OCI-LY7 (cell line): ENCODE measurements at regions not wholly inside any gene's neighbourhood (a gene's known extent, or its start where the extent isn't known, plus 50 kb on each side); places are given as distances from the start of the nearest gene placed in this dataset.

Source experiments
- CTCF ChIP-seq: fragments of 200-600 bp; sonication (generic); conservative IDR thresholded peaks from 2 replicates; pipeline ENCODE4 v1.5.1; 2014; ENCODE audit warnings: mild to moderate bottlenecking, antibody characterized with exemption, low read length, moderate library complexity, mixed read lengths
- EZH2phosphoT487 ChIP-seq: fragments of 200-600 bp; sonication (generic); IDR thresholded peaks from 2 replicates; pipeline ENCODE4 v1.6.1; 2018; ENCODE audit warnings: low read depth, borderline replicate concordance, mild to moderate bottlenecking, mixed run types, antibody characterized with exemption, low read length, moderate library complexity, mixed read lengths

- TF ChIP-seq CTCF = no peak
- TF ChIP-seq EZH2phosphoT487 = no peak
Measured at GRCh38 chr22:34000879-34001526, 80.7 kb upstream of the LARGE1 start.
